GM12874 (cell line): ENCODE measurements at regions not wholly inside any gene's neighbourhood (a gene's known extent, or its start where the extent isn't known, plus 50 kb on each side); places are given as distances from the start of the nearest gene placed in this dataset.

Experiments used
- CTCF ChIP-seq: IDR thresholded peaks from 2 replicates; pipeline ENCODE4 v1.5.1; 2011; ENCODE audit warnings: low read depth, mild to moderate bottlenecking, control low read depth, low read length, moderate library complexity; ENCODE audit not compliant: insufficient read depth

GRCh38 chr11:86193297-86194095 is 51.1 kb upstream of the EED start:
- TF ChIP-seq CTCF = peak; percentile 69

DNA sequence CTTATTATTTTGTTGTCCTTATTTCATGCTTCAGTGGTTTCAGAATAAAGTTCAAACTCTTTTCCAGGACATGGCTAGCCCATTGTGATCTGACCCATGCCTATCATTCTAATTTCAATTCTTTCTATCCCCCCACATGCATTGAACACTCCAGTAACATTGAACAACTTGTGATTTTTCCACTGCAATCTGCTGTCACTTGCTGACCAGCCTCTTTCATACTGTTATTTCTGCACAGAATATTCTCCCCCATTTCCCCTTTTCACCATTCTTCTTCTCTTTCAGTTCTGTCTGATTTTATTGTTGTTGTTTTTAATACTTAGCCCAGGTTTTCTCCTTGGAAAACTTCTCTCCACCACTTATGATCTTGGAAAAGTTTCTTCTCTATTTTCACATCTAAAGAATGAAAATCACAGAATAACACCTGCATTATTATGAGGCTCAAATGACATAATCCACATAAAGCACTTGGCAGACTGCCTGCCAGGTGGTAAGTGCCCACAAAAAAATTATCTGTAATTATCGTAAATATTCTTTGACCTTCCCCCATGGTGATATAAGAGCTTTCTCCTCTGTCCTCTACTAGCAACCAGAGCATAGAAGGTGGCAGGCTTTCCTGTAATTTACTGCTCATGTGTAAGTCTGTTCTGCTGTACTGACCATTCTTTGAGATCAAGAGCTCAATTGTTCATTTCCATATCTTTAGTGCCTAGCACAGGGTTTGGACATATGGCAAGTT is 51.9 kb upstream of the EED start:
- no peak for TF ChIP-seq CTCF

GRCh38 chr11:86191874-86192273 is 52.7 kb upstream of the EED start:
- no peak for TF ChIP-seq CTCF

DNA sequence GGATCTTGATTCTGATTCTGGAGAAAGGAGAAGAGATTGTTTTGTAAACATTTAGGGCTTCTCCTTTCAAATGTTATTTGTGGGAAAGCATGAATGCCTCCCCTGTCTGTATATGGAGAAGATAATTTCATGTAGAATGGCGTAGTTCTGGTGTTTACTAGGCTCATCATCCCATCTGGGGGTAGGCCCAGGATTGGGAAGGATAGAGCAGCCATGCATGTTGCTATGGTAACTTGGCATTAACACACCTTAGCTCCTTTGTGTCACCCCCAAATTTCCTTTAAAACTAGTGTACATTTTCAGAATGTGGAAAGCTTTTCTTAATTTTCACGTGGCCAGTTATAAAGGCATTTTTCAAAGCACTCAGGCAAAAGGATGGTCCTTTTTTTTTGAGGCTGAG is 57.5 kb upstream of the EED start:
- TF ChIP-seq CTCF = no peak

DNA sequence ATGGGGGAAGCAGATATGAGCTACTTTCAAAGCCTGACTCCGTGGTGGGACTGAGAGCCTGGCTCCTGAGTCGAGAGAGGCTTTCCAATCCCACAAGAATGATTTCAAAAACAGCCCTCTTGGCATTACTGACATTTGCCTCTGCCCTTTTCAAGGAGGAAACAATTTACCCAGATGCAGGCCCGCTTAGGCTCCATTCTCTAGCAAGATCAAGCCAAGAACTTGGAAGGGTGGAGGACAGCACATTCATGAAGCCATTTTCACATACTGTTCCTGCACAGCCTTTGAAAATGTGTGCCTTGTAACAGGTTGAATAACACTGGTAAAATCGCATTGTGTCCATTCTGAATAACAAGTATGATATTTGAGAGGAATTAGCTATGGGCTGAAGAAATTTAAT is 58.2 kb upstream of the EED start:
- TF ChIP-seq CTCF = no peak

DNA sequence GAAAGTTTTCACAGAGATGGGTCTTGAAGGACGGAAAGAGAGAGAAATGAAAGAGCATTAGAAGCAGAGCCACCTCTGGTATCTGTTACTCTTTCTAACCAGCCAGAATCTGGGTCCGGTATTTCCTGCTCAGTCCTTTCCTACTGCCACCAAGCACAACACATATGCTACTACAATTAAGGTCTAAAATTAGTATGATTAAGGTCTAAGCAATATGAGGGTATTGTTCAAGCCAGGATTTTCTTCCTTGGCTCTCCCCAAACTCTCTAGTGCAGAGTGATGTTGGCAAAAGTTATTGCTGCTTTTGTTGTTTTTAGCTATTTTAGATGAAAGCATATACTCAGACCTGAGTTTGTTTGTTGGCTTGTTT is 59.2 kb upstream of the EED start:
- TF ChIP-seq CTCF = no peak

GRCh38 chr11:86184728-86185380 is 59.7 kb upstream of the EED start:
- no peak for TF ChIP-seq CTCF
